ENCODE measurements at regions not wholly inside any gene's neighbourhood (a gene's known extent, or its start where the extent isn't known, plus 50 kb on each side); places are given as distances from the start of the nearest gene placed in this dataset.

DNA sequence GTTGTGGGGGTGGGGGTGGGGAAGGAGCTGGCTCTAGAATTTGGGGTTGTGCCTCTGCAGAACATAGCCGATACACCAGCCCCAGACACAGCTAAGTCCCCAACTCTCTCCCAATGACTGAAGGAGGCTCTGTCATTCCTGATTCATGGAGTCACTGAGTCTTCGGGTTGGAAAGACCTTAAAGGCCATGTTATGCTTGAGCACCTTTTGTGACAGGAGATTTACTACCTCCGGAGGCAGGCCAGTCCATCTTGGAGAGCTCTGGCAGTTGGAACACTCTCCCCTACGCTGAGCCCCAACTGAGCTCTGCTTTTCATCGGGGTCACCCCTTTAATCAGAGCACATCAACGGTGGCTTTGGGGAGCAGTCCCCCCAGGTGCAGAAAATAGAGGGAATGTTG, 284.4 kb upstream of the GJB5 start:
- POLR2A ChIA-PET = no interaction called here
- H3K4me3 Mint-ChIP-seq = no peak overlapping the region
- H3K4me1 Mint-ChIP-seq = no peaks in the 10 kb centered on the region
- H3K36me3 Mint-ChIP-seq (ENCODE audit: low read depth) = no peaks in the 10 kb centered on the region
- intact Hi-C loops (cut with DNase I, micrococcal nuclease) = no loop called here
- DNase-seq (no peak), ATAC-seq (no peak)
- H3K27me3 Mint-ChIP-seq = peaks cover 24% of the 10 kb centered on the region
- H3K9me3 Mint-ChIP-seq (ENCODE audit: low read depth) = no peaks in the 10 kb centered on the region
- H3K27ac Mint-ChIP-seq = no peak overlapping the region
- CTCF ChIA-PET = interaction anchor here (1.0 kb wide), 2 partner anchors 10 to 14 kb away, joined by 3 to 4 read pairs; no protein-coding TSS in a partner anchor

GRCh38 chr1:34474566-34474965, 280.3 kb upstream of the GJB5 start:
- DNase-seq (no peak), ATAC-seq (no peak)
- intact Hi-C loops (cut with DNase I, micrococcal nuclease) = no loop called here
- Mint-ChIP-seq H3K27ac (no peak overlapping the region), H3K9me3 (ENCODE audit: low read depth) (no peaks in the 10 kb centered on the region), H3K36me3 (ENCODE audit: low read depth) (no peaks in the 10 kb centered on the region), H3K4me3 (no peak overlapping the region), H3K27me3 (peaks cover 18% of the 10 kb centered on the region), H3K4me1 (no peaks in the 10 kb centered on the region)
- CTCF ChIA-PET = interaction anchor here (0.6 to 0.7 kb wide), 2 partner anchors 14 to 32 kb away, joined by 3 read pairs; no protein-coding TSS in a partner anchor
- POLR2A ChIA-PET = no interaction called here

- intact Hi-C loops (cut with DNase I, micrococcal nuclease) = no loop called here
- Mint-ChIP-seq H3K9me3 (ENCODE audit: low read depth) (no peaks in the 10 kb centered on the region), H3K36me3 (ENCODE audit: low read depth) (no peaks in the 10 kb centered on the region), H3K4me1 (no peaks in the 10 kb centered on the region), H3K27me3 (peaks cover 28% of the 10 kb centered on the region), H3K4me3 (no peak overlapping the region), H3K27ac (no peak overlapping the region)
- CTCF ChIA-PET = no interaction called here
- POLR2A ChIA-PET = no interaction called here
- no peak for DNase-seq
- ATAC-seq = no peak
Measured at GRCh38 chr1:34476371-34476770, 278.5 kb upstream of the GJB5 start.

DNA sequence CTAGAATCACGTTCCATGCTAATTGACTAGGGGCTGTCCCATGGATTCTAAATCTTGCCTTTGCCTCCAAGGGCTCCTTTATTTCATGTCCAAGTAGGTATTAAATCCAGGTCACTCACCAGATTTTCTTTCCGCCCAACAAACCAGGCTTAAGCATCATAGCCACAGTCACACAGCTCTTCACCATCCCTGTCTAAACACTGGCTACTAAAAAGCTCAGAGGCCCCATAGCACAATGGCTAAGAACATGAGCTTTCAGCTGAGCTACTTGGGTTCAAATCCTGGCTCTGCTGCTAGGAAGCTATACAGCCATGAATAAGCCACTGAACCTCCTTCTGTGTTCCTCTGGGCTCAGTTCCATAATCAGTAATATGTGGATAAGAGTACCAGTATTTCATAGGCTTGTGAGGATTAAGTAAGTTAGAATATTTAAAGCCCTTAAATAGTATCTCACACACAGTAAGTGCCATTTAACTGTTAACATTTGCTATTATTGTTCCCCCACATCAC, 277.2 kb upstream of the GJB5 start:
- POLR2A ChIA-PET = interaction anchor here (0.6 kb wide), 1 partner anchor 128 kb away, joined by 3 read pairs; no protein-coding TSS in a partner anchor
- no peak for DNase-seq
- peaks cover 23% of the 10 kb centered on the region for H3K27me3 Mint-ChIP-seq
- no peak overlapping the region for H3K27ac Mint-ChIP-seq
- no peaks in the 10 kb centered on the region for H3K4me1 Mint-ChIP-seq
- H3K36me3 Mint-ChIP-seq (ENCODE audit: low read depth) = no peaks in the 10 kb centered on the region
- no peak overlapping the region for H3K4me3 Mint-ChIP-seq
- H3K9me3 Mint-ChIP-seq (ENCODE audit: low read depth) = no peaks in the 10 kb centered on the region
- intact Hi-C loops (cut with DNase I, micrococcal nuclease) = no loop called here
- CTCF ChIA-PET = interaction anchor here (0.6 to 1.1 kb wide), 2 partner anchors 17 to 55 kb away, joined by 3 to 4 read pairs; no protein-coding TSS in a partner anchor
- ATAC-seq = no peak

- POLR2A ChIA-PET = interaction anchor here (0.6 kb wide), 1 partner anchor 127 kb away, joined by 3 read pairs; no protein-coding TSS in a partner anchor
- ATAC-seq (no peak), DNase-seq (no peak)
- no peaks in the 10 kb centered on the region for H3K4me1 Mint-ChIP-seq
- H3K4me3 Mint-ChIP-seq = no peak overlapping the region
- H3K36me3 Mint-ChIP-seq (ENCODE audit: low read depth) = no peaks in the 10 kb centered on the region
- intact Hi-C loops (cut with DNase I, micrococcal nuclease) = no loop called here
- H3K27me3 Mint-ChIP-seq = peaks cover 19% of the 10 kb centered on the region
- CTCF ChIA-PET = no interaction called here
- H3K27ac Mint-ChIP-seq = no peak overlapping the region
- H3K9me3 Mint-ChIP-seq (ENCODE audit: low read depth) = no peaks in the 10 kb centered on the region
Measured at GRCh38 chr1:34478515-34479076, 276.3 kb upstream of the GJB5 start.

DNA sequence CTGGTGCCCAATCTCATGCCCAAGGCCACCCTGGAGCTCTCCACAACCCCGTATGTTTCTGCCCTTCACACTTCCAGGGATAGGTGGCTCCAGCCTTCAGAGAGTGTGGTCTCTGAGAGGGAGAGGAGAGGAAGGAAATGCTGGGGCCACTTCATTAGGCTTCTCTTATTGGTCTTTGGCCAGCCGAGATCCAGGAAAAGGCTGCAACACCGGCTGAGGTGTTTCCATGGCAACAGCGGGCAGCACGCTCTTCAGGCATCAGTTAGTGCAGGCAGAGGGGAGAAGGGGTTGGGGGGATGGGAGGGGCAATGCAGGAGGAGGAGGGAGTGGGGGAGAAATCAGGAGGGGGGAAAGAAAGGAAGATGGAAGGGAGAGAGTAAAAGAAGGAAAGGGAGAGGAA, 275.1 kb upstream of the GJB5 start:
- Mint-ChIP-seq H3K4me1 (no peaks in the 10 kb centered on the region), H3K9me3 (ENCODE audit: low read depth) (no peaks in the 10 kb centered on the region), H3K4me3 (no peak overlapping the region), H3K36me3 (ENCODE audit: low read depth) (no peaks in the 10 kb centered on the region), H3K27me3 (peaks cover 21% of the 10 kb centered on the region), H3K27ac (no peak overlapping the region)
- no peak for DNase-seq
- ChIA-PET POLR2A (no interaction called here), CTCF (interaction anchor here (0.7 kb wide), 1 partner anchor 17 kb away, joined by 3 read pairs; no protein-coding TSS in a partner anchor)
- no peak for ATAC-seq
- intact Hi-C loops (cut with DNase I, micrococcal nuclease) = no loop called here

DNA sequence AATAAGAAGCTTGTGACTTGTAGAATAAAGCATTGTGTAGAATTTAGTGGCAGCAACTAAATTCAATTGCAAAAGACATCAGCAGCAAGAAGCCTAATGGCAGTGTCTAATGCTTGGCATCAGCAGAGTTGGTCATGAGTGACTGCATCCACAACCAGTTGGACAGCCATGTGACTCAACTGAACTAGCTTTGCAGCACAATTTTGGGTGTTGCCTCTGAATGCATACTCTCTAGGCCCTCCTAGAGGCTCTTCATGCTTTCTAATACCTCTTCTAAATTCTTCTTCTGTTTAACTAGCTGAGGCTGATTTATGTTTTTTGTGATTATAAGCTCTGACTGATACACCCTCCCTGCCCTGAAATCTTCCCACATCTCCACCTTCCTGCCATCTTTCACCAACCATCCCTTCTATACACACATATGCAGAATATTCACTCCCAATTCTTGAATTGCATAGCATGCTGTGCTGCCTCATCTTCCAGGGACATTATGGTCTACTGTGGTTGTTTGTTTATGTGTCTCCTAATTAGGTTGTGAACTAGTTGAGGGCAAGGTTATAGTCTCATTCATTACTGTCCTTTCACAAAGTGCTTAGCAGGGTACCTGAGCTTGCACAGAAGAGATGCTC, 266.7 kb upstream of the GJB5 start:
- ChIA-PET POLR2A (no interaction called here), CTCF (no interaction called here)
- DNase-seq (no peak), ATAC-seq (no peak)
- no peaks in the 10 kb centered on the region for H3K4me1 Mint-ChIP-seq
- peaks cover 15% of the 10 kb centered on the region for H3K27me3 Mint-ChIP-seq
- intact Hi-C loops (cut with DNase I, micrococcal nuclease) = no loop called here
- no peak overlapping the region for H3K4me3 Mint-ChIP-seq
- H3K9me3 Mint-ChIP-seq (ENCODE audit: low read depth) = peaks cover 8% of the 10 kb centered on the region
- no peaks in the 10 kb centered on the region for H3K36me3 Mint-ChIP-seq (ENCODE audit: low read depth)
- no peak overlapping the region for H3K27ac Mint-ChIP-seq

DNA sequence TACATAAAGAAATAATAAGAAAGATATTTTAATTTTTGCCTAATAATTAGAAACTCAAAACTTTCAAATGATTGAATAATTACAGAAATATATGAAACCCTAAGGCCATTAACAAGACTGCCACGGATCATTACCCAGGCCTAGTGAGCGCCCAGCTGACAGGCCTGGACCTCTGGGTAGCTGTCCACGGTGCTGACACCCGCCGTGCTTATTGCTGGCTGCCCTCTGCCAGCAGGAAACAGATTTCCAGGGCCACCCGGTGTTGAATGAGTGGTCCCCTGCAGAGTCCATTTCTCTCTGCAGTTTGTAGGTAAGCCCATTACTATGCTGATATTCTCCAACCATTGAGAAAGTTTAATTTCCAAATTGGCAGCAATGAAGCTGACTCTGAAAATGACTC, 254.4 kb upstream of the GJB5 start:
- Mint-ChIP-seq H3K4me1 (no peaks in the 10 kb centered on the region), H3K27me3 (peaks cover 6% of the 10 kb centered on the region), H3K27ac (no peak overlapping the region), H3K36me3 (ENCODE audit: low read depth) (no peaks in the 10 kb centered on the region), H3K4me3 (no peak overlapping the region), H3K9me3 (ENCODE audit: low read depth) (no peaks in the 10 kb centered on the region)
- ChIA-PET POLR2A (no interaction called here), CTCF (interaction anchor here (1.0 kb wide), 1 partner anchor 11 kb away, joined by 3 read pairs; no protein-coding TSS in a partner anchor)
- DNase-seq (peak; percentile 46), ATAC-seq (no peak)
- intact Hi-C loops (cut with DNase I, micrococcal nuclease) = no loop called here

GRCh38 chr1:34511802-34512201, 243.0 kb upstream of the GJB5 start:
- CTCF ChIA-PET = interaction anchor here (0.6 to 0.7 kb wide), 2 partner anchors 38 to 970 kb away, joined by 3 to 5 read pairs; no protein-coding TSS in a partner anchor
- Mint-ChIP-seq H3K27ac (no peak overlapping the region), H3K4me1 (no peaks in the 10 kb centered on the region), H3K27me3 (peaks cover 4% of the 10 kb centered on the region), H3K36me3 (ENCODE audit: low read depth) (no peaks in the 10 kb centered on the region), H3K9me3 (ENCODE audit: low read depth) (peaks cover 18% of the 10 kb centered on the region), H3K4me3 (no peak overlapping the region)
- intact Hi-C loops (cut with DNase I, micrococcal nuclease) = no loop called here
- no peak for ATAC-seq
- POLR2A ChIA-PET = interaction anchor here (0.7 kb wide), 1 partner anchor 46 kb away, joined by 5 read pairs; no protein-coding TSS in a partner anchor
- no peak for DNase-seq

GRCh38 chr1:34518146-34518699, 236.6 kb upstream of the GJB5 start:
- Mint-ChIP-seq H3K4me1 (no peaks in the 10 kb centered on the region), H3K27me3 (peaks cover 3% of the 10 kb centered on the region), H3K4me3 (no peak overlapping the region), H3K36me3 (ENCODE audit: low read depth) (no peaks in the 10 kb centered on the region), H3K9me3 (ENCODE audit: low read depth) (no peaks in the 10 kb centered on the region), H3K27ac (no peak overlapping the region)
- POLR2A ChIA-PET = no interaction called here
- DNase-seq (no peak), ATAC-seq (no peak)
- CTCF ChIA-PET = interaction anchor here (0.9 kb wide), 1 partner anchor 16 kb away, joined by 3 read pairs; no protein-coding TSS in a partner anchor
- intact Hi-C loops (cut with DNase I, micrococcal nuclease) = no loop called here

DNA sequence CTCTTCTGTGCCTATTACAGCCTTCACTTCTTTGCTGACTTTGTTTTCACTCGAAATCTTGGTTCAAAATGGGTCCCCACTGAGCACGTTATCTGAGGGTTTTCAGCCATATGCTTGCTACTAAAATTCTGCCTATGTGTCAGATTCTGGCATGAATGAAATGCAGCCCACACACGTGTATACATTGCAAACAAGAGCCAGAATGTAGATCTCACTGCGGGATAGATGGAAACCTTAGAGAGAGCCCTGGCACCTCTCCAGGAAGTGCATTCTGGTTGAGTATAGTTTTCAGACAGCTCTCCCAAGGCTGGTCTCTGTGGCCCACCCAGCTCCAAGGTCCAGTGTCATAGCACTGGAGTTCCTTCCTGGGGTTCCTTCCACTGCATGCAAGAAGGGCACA, 234.7 kb upstream of the GJB5 start:
- no peak overlapping the region for H3K4me3 Mint-ChIP-seq

DNA sequence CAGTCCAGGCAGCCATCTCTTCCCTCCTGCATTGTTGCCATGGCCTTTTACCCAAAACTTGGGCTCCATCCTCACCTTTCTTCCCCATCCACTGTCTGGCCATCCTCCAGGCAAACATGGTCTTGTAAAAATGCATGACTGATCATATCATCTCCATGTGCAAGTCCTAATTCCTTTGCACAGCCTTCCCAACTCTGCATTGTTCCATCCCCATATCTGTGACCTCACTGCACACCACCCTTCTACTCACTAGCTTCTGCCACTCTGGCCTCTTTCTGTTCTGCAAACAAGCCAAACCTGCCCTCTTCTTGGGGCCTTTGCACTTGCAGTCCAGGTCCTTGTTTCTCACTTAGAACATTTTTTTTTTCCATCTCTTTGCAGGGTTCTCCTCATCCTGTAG, 230.1 kb upstream of the GJB5 start:
- H3K36me3 Mint-ChIP-seq (ENCODE audit: low read depth) = no peaks in the 10 kb centered on the region
- H3K4me1 Mint-ChIP-seq = no peaks in the 10 kb centered on the region
- peaks cover 17% of the 10 kb centered on the region for H3K27me3 Mint-ChIP-seq
- ChIA-PET CTCF (no interaction called here), POLR2A (no interaction called here)
- no peaks in the 10 kb centered on the region for H3K9me3 Mint-ChIP-seq (ENCODE audit: low read depth)
- H3K27ac Mint-ChIP-seq = no peak overlapping the region
- DNase-seq (no peak), ATAC-seq (no peak)
- intact Hi-C loops (cut with DNase I, micrococcal nuclease) = no loop called here
- no peak overlapping the region for H3K4me3 Mint-ChIP-seq

More for the DNA sequence above, 234.7 kb upstream of the GJB5 start:
- CTCF ChIA-PET = no interaction called here
- Mint-ChIP-seq H3K27me3 (peaks cover 4% of the 10 kb centered on the region), H3K4me1 (no peaks in the 10 kb centered on the region), H3K27ac (no peak overlapping the region), H3K9me3 (ENCODE audit: low read depth) (no peaks in the 10 kb centered on the region), H3K36me3 (ENCODE audit: low read depth) (no peaks in the 10 kb centered on the region)
- ATAC-seq (no peak), DNase-seq (no peak)
- POLR2A ChIA-PET = no interaction called here
- intact Hi-C loops (cut with DNase I, micrococcal nuclease) = no loop called here

Data from activated CD4-positive, alpha-beta T cell treated with anti-CD3 and anti-CD28 coated beads for 36 hours (primary cell).